Liver (tissue), 8 donors: ENCODE measurements at regions not wholly inside any gene's neighbourhood (a gene's known extent, or its start where the extent isn't known, plus 50 kb on each side); places are given as distances from the start of the nearest gene placed in this dataset.

Experiments
- DNase-seq: peaks from one replicate; pipeline ENCODE4 v3.0.0-alpha.2; 2017; ENCODE audit warnings: low spot score
- H3K27ac ChIP-seq, 2 donors: one replicate each; pipeline ENCODE4 v1.7.0; 2013; ENCODE audit warnings: inconsistent platforms in 2 of 2, low read length in 2 of 2, control low read depth in 1 of 2, low read depth in 1 of 2, mild to moderate bottlenecking in 1 of 2
- H3K27me3 ChIP-seq, 4 donors: one replicate each; pipeline versions ENCODE4 v1.6.1 to v1.7.0; 2013; ENCODE audit warnings: low read length in 3 of 4, inconsistent platforms in 1 of 4, mild to moderate bottlenecking in 1 of 4, moderate library complexity in 1 of 4; ENCODE audit not compliant: control insufficient read depth in 4 of 4, insufficient read depth in 4 of 4
- H3K36me3 ChIP-seq, 4 donors: one replicate each; pipeline versions ENCODE4 v1.6.1 to v1.7.0; 2013; ENCODE audit warnings: low read length in 3 of 4, mild to moderate bottlenecking in 3 of 4, low read depth in 1 of 4, moderate library complexity in 1 of 4; ENCODE audit not compliant: control insufficient read depth in 4 of 4, insufficient read depth in 3 of 4
- H3K4me1 ChIP-seq, 4 donors: one replicate each; pipeline versions ENCODE4 v1.6.1 to v1.7.0; 2013; ENCODE audit warnings: low read length in 3 of 4, mild to moderate bottlenecking in 3 of 4, moderate library complexity in 1 of 4; ENCODE audit not compliant: control insufficient read depth in 4 of 4, insufficient read depth in 4 of 4
- H3K4me3 ChIP-seq, 3 donors: one replicate each; pipeline versions ENCODE4 v1.6.1 to v1.7.0; 2013; ENCODE audit warnings: low read length in 3 of 3, control low read depth in 1 of 3, low read depth in 1 of 3, mild to moderate bottlenecking in 1 of 3
- H3K9ac ChIP-seq, 2 donors: one replicate each; pipeline ENCODE4 v1.7.0; 2013; ENCODE audit warnings: low read length in 2 of 2, mild to moderate bottlenecking in 2 of 2, moderate library complexity in 2 of 2, control low read depth in 1 of 2, low read depth in 1 of 2
- H3K9me3 ChIP-seq, 4 donors: one replicate each; pipeline versions ENCODE4 v1.6.1 to v1.7.0; 2013; ENCODE audit warnings: low read length in 3 of 4; ENCODE audit not compliant: control insufficient read depth in 4 of 4
- EGR1 ChIP-seq, 2 donors: IDR thresholded peaks; 2 replicates each; pipeline ENCODE4 v1.6.1; 2016 to 2018; ENCODE audit warnings: antibody characterized with exemption in 2 of 2, low read depth in 2 of 2
- FOXA1 ChIP-seq: IDR thresholded peaks from 2 replicates; pipeline ENCODE4 v1.6.1; 2016; ENCODE audit warnings: antibody characterized with exemption
- FOXA2 ChIP-seq: IDR thresholded peaks from 2 replicates; pipeline ENCODE4 v1.6.1; 2016; ENCODE audit warnings: antibody characterized with exemption
- GABPA ChIP-seq, 2 donors: IDR thresholded peaks in 1 of 2; conservative IDR thresholded peaks in 1 of 2; 2 replicates each; pipeline ENCODE4 v1.6.1; 2016; ENCODE audit warnings: antibody characterized with exemption in 2 of 2, mild to moderate bottlenecking in 1 of 2, moderate library complexity in 1 of 2
- HNF4A ChIP-seq, 2 donors: conservative IDR thresholded peaks; 2 replicates each; pipeline ENCODE4 v1.6.1; 2016; ENCODE audit warnings: antibody characterized with exemption in 2 of 2, mild to moderate bottlenecking in 2 of 2
- HNF4G ChIP-seq: IDR thresholded peaks from 2 replicates; pipeline ENCODE4 v1.6.1; 2016; ENCODE audit warnings: antibody characterized with exemption
- JUND ChIP-seq, 2 donors: IDR thresholded peaks; 2 replicates each; pipeline ENCODE4 v1.6.1; 2016; ENCODE audit warnings: antibody characterized with exemption in 2 of 2
- NR2F2 ChIP-seq: IDR thresholded peaks from 2 replicates; pipeline ENCODE4 v1.6.1; 2016; ENCODE audit warnings: antibody characterized with exemption
- RAD21 ChIP-seq, 2 donors: IDR thresholded peaks; 2 replicates each; pipeline ENCODE4 v1.6.1; 2016; ENCODE audit warnings: antibody characterized with exemption in 2 of 2, mild to moderate bottlenecking in 2 of 2
- RXRA ChIP-seq, 2 donors: IDR thresholded peaks; 2 replicates each; pipeline ENCODE4 v1.6.1; 2017 to 2018; ENCODE audit warnings: antibody characterized with exemption in 2 of 2, mild to moderate bottlenecking in 1 of 2
- SP1 ChIP-seq: IDR thresholded peaks from 2 replicates; pipeline ENCODE4 v1.6.1; 2018; ENCODE audit warnings: antibody characterized with exemption, mild to moderate bottlenecking
- TAF1 ChIP-seq: conservative IDR thresholded peaks from 2 replicates; pipeline ENCODE4 v1.6.1; 2016; ENCODE audit warnings: antibody characterized with exemption, mild to moderate bottlenecking
- YY1 ChIP-seq: IDR thresholded peaks from 2 replicates; pipeline ENCODE4 v1.6.1; 2016; ENCODE audit warnings: antibody characterized with exemption, mild to moderate bottlenecking
- WGBS: extraction: QIAGEN DNeasy Blood & Tissue Kit; methylation state at CpG from one replicate; pipeline ENCODE4 v1.1.7; 2013; 5-methylcytosine and 5-hydroxymethylcytosine counted together
- TF ChIP-seq, protein P1 (sequence below): IDR thresholded peaks from 2 replicates; pipeline ENCODE4 v1.6.1; 2016; ENCODE audit warnings: antibody characterized with exemption
- TF ChIP-seq, protein P2 (sequence below): IDR thresholded peaks from 2 replicates; pipeline ENCODE4 v1.6.1; 2016; ENCODE audit warnings: antibody characterized with exemption
- TF ChIP-seq, protein P3 (sequence below): IDR thresholded peaks from 2 replicates; pipeline ENCODE4 v1.6.1; 2016; ENCODE audit warnings: antibody characterized with exemption, mild to moderate bottlenecking
- TF ChIP-seq, protein P4 (sequence below): IDR thresholded peaks from 2 replicates; pipeline ENCODE4 v1.6.1; 2016; ENCODE audit warnings: antibody characterized with exemption
- TF ChIP-seq, protein P5 (sequence below): fragments of 150-350 bp; IDR thresholded peaks from 2 replicates; pipeline ENCODE4 v1.5.1; 2017; ENCODE audit warnings: improper control_type of control experiment, low read depth, low read length; ENCODE audit not compliant: missing input control
- donor health status: healthy.
- donor health status: healthy.
- donor health status: healthy.
- donor health status: healthy.
- donor health status: healthy.

DNA sequence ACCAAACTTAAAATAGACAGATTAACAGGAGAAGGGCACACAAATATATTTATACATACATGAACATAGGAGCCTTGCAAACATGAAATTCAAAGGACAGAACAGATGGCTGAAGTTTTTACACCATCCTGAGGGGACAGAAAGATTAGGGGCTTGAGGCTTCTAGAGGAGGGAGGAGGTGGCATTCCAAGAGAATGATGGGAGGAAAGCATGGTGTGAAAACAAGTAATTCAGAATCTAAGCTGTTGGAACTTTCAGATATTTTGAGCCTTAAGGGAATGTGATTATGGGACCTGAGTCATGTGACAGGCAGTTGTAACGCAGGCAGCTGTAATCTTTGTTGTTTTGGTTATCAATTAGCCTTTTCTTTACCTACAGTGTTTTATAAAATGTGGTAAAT, 225.2 kb upstream of the SPOPL start:
- H3K27ac ChIP-seq: peak overlapping the region; percentile 65 to 71
- no peak for TF ChIP-seq NR2F2
- TF ChIP-seq EGR1 (IDR thresholded peaks at IDR 0.05; ENCODE audit: low read depth in 2 of 2): no peak
- TF ChIP-seq JUND (IDR thresholded peaks at IDR 0.05): no peak
- no peak for TF ChIP-seq HNF4G
- no peak for TF ChIP-seq FOXA1
- no peak for TF ChIP-seq RAD21 (IDR thresholded peaks at IDR 0.05)
- TF ChIP-seq FOXA2: no peak
- TF ChIP-seq YY1: no peak
- TF ChIP-seq, protein P1, sequence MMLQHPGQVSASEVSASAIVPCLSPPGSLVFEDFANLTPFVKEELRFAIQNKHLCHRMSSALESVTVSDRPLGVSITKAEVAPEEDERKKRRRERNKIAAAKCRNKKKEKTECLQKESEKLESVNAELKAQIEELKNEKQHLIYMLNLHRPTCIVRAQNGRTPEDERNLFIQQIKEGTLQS: no peak
- TF ChIP-seq, protein P2, sequence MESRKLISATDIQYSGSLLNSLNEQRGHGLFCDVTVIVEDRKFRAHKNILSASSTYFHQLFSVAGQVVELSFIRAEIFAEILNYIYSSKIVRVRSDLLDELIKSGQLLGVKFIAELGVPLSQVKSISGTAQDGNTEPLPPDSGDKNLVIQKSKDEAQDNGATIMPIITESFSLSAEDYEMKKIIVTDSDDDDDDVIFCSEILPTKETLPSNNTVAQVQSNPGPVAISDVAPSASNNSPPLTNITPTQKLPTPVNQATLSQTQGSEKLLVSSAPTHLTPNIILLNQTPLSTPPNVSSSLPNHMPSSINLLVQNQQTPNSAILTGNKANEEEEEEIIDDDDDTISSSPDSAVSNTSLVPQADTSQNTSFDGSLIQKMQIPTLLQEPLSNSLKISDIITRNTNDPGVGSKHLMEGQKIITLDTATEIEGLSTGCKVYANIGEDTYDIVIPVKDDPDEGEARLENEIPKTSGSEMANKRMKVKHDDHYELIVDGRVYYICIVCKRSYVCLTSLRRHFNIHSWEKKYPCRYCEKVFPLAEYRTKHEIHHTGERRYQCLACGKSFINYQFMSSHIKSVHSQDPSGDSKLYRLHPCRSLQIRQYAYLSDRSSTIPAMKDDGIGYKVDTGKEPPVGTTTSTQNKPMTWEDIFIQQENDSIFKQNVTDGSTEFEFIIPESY: no peak
- no peak for TF ChIP-seq TAF1
- TF ChIP-seq, protein P3, sequence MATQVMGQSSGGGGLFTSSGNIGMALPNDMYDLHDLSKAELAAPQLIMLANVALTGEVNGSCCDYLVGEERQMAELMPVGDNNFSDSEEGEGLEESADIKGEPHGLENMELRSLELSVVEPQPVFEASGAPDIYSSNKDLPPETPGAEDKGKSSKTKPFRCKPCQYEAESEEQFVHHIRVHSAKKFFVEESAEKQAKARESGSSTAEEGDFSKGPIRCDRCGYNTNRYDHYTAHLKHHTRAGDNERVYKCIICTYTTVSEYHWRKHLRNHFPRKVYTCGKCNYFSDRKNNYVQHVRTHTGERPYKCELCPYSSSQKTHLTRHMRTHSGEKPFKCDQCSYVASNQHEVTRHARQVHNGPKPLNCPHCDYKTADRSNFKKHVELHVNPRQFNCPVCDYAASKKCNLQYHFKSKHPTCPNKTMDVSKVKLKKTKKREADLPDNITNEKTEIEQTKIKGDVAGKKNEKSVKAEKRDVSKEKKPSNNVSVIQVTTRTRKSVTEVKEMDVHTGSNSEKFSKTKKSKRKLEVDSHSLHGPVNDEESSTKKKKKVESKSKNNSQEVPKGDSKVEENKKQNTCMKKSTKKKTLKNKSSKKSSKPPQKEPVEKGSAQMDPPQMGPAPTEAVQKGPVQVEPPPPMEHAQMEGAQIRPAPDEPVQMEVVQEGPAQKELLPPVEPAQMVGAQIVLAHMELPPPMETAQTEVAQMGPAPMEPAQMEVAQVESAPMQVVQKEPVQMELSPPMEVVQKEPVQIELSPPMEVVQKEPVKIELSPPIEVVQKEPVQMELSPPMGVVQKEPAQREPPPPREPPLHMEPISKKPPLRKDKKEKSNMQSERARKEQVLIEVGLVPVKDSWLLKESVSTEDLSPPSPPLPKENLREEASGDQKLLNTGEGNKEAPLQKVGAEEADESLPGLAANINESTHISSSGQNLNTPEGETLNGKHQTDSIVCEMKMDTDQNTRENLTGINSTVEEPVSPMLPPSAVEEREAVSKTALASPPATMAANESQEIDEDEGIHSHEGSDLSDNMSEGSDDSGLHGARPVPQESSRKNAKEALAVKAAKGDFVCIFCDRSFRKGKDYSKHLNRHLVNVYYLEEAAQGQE: no peak
- TF ChIP-seq HNF4A (conservative IDR thresholded peaks at IDR 0.05): no peak
- peak overlapping the region in 1 of 2 donors; percentile 46 for H3K9ac ChIP-seq
- peaks cover 0 to 27% (median 21%) of the 10 kb centered on the region in 4 donors for H3K4me1 ChIP-seq
- no peak overlapping the region for H3K4me3 ChIP-seq
- WGBS: 36% methylated on average over 1 of the region's 1 CpG
- no peak for DNase-seq
- no peaks in the 10 kb centered on the region for H3K9me3 ChIP-seq
- no peaks in the 10 kb centered on the region for H3K36me3 ChIP-seq
- no peaks in the 10 kb centered on the region for H3K27me3 ChIP-seq

DNA sequence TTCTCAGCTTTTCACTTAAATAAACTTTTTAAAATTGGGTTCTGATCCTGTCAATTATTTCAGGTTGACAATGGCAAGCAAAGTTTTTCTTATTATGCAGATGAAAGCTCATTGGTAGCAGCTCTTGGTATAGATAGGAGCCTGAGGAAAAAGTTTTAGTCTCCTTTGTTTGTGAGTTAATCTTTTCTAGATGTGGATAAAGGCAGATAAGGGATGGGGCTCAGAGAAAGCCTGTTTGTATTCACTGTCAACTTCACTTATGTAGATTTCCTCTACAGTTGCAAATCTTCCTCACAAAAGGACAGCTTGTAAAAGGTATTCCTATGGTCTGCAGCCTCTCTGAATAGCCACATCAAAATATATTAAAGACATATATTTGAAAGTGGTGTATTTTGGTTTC, 224.5 kb upstream of the SPOPL start:
- no peak overlapping the region for H3K4me3 ChIP-seq
- no peaks in the 10 kb centered on the region for H3K27me3 ChIP-seq
- no peaks in the 10 kb centered on the region for H3K36me3 ChIP-seq
- DNase-seq: no peak
- H3K9ac ChIP-seq: no peak overlapping the region
- H3K27ac ChIP-seq: peak overlapping the region in 1 of 2 donors; percentile 8
- no peaks in the 10 kb centered on the region for H3K9me3 ChIP-seq
- TF ChIP-seq GABPA (IDR thresholded peaks at IDR 0.05 in 1 of 2, conservative IDR thresholded peaks at IDR 0.05 in 1 of 2) (no peak), FOXA2 (no peak), TAF1 (no peak), FOXA1 (no peak), NR2F2 (no peak), YY1 (no peak), SP1 (no peak), JUND (IDR thresholded peaks at IDR 0.05) (no peak), RAD21 (IDR thresholded peaks at IDR 0.05) (no peak), RXRA (IDR thresholded peaks at IDR 0.05) (no peak), EGR1 (IDR thresholded peaks at IDR 0.05; ENCODE audit: low read depth in 2 of 2) (no peak), HNF4A (conservative IDR thresholded peaks at IDR 0.05) (no peak), HNF4G (no peak)
- TF ChIP-seq, protein P4, sequence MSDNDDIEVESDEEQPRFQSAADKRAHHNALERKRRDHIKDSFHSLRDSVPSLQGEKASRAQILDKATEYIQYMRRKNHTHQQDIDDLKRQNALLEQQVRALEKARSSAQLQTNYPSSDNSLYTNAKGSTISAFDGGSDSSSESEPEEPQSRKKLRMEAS: no peak
- TF ChIP-seq, protein P3: no peak
- TF ChIP-seq, protein P2: no peak
- TF ChIP-seq, protein P5, sequence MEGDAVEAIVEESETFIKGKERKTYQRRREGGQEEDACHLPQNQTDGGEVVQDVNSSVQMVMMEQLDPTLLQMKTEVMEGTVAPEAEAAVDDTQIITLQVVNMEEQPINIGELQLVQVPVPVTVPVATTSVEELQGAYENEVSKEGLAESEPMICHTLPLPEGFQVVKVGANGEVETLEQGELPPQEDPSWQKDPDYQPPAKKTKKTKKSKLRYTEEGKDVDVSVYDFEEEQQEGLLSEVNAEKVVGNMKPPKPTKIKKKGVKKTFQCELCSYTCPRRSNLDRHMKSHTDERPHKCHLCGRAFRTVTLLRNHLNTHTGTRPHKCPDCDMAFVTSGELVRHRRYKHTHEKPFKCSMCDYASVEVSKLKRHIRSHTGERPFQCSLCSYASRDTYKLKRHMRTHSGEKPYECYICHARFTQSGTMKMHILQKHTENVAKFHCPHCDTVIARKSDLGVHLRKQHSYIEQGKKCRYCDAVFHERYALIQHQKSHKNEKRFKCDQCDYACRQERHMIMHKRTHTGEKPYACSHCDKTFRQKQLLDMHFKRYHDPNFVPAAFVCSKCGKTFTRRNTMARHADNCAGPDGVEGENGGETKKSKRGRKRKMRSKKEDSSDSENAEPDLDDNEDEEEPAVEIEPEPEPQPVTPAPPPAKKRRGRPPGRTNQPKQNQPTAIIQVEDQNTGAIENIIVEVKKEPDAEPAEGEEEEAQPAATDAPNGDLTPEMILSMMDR: no peak
- TF ChIP-seq, protein P1: no peak
- peaks cover 0 to 27% (median 21%) of the 10 kb centered on the region in 4 donors for H3K4me1 ChIP-seq
